Heart left ventricle (tissue), 13 donors: ENCODE measurements at regions not wholly inside any gene's neighbourhood (a gene's known extent, or its start where the extent isn't known, plus 50 kb on each side); places are given as distances from the start of the nearest gene placed in this dataset.
"Not testable (repeated sequence)": the region's sequence is repeated elsewhere in the genome, so short reads cannot be mapped to it uniquely, and the experiment has no call there.

Source experiments
- CTCF ChIP-seq, 12 donors: fragments of 200-600 bp; sonication (generic) in 4 of 12; IDR thresholded peaks; one replicate each; pipeline versions ENCODE4 v1.5.0 to v1.8.0; 2018 to 2022; ENCODE audit warnings: antibody characterized with exemption in 12 of 12, mild to moderate bottlenecking in 5 of 12
- POLR2A ChIP-seq, 2 donors: fragments of 450-650 bp; IDR thresholded peaks; one replicate each; pipeline ENCODE4 v1.6.1; 2017; ENCODE audit warnings: antibody characterized with exemption in 2 of 2, mild to moderate bottlenecking in 2 of 2, moderate library complexity in 2 of 2
- donor health status: ischemic (EF 13 %, LVEDD 7.1; RV severe dilation, severe dysfunction).
- donor health status: DM: no; HTN: yes; CAD: no.
- donor health status: DM: no; HTN: no; CAD: no.
- donor health status: ischemic (EF 25% LVEDD 6.9; RV normal size, moderate dysfunction).
- donor health status: ischemic (EF 25% LVEDD 5.7; RV mildly dilated, moderate dysfunction).
- donor health status: ischemic (EF 35%, LVEDD 5.7; RV mildly dilated, moderate dysfunction).
- donor health status: nonischemic (EF 11% LVEDD 7.7; RV severe dilation, severe dysfunction).
- donor health status: DM: yes; HTN: yes; CAD: no.
- donor health status: PGD.
- donor health status: ischemic (EF 29% LVEDD 5.4; RV normal size, mild dysfunction).
- donor health status: nonischemic (EF 23%, LVEDD 6.1; RV moderate dilation, normal function).

GRCh38 chr2:111383311-111383710 lies 262.6 kb downstream of the BCL2L11 start:
- TF ChIP-seq CTCF, POLR2A (IDR thresholded peaks at IDR 0.05): not testable (repeated sequence)
